Stomach (tissue), 8 donors: ENCODE measurements at regions not wholly inside any gene's neighbourhood (a gene's known extent, or its start where the extent isn't known, plus 50 kb on each side); places are given as distances from the start of the nearest gene placed in this dataset.
A peak's percentile ranks its signal among the peaks of the same experiment; 100 is the strongest.

Experiments
- DNase-seq, 2 donors: peaks; one replicate each; pipeline versions ENCODE4 v3.0.0 to v3.0.0-alpha.2; 2013 to 2019
- H3K27ac ChIP-seq, 5 donors: fragments of 200-600 bp in 4 of 5; sonication (generic) in 4 of 5; one replicate each; pipeline ENCODE4 v1.5.1; 2013 to 2019; ENCODE audit warnings: mild to moderate bottlenecking in 1 of 5, moderate library complexity in 1 of 5
- H3K27me3 ChIP-seq, 3 donors: fragments of 200-600 bp; sonication (generic); one replicate each; pipeline ENCODE4 v1.5.1; 2017 to 2019; ENCODE audit warnings: mixed run types in 1 of 3
- H3K36me3 ChIP-seq, 4 donors: fragments of 200-600 bp; sonication (generic); 1 replicate in 3 of 4; 2 replicates in 1 of 4; pipeline ENCODE4 v1.5.1; 2016 to 2019
- H3K4me1 ChIP-seq, 4 donors: fragments of 200-600 bp; sonication (generic); one replicate each; pipeline ENCODE4 v1.5.1; 2016 to 2019
- H3K4me3 ChIP-seq, 4 donors: fragments of 200-600 bp; sonication (generic) in 3 of 4; one replicate each; pipeline ENCODE4 v1.5.1; 2016 to 2019; ENCODE audit warnings: mild to moderate bottlenecking in 1 of 4
- H3K9me3 ChIP-seq, 4 donors: fragments of 200-600 bp; sonication (generic); one replicate each; pipeline ENCODE4 v1.5.1; 2016 to 2019
- CTCF ChIP-seq, 7 experiments: fragments of 450-650 bp in 4 of 7; fragments of 200-600 bp in 3 of 7; sonication (generic) in 3 of 7; IDR thresholded peaks; one replicate each; pipeline ENCODE4 v1.5.1; 2016 to 2019; ENCODE audit warnings: antibody characterized with exemption in 7 of 7, control low read depth in 2 of 7, mild to moderate bottlenecking in 1 of 7
- EP300 ChIP-seq: sonication (generic); formaldehyde crosslinking; IDR thresholded peaks from one replicate; pipeline ENCODE4 v1.6.1; 2017; ENCODE audit warnings: antibody characterized with exemption
- POLR2A ChIP-seq, 4 donors: fragments of 450-650 bp; IDR thresholded peaks; one replicate each; pipeline ENCODE4 v1.6.1; 2016; ENCODE audit warnings: antibody characterized with exemption in 4 of 4, control low read depth in 2 of 4, mild to moderate bottlenecking in 1 of 4, moderate library complexity in 1 of 4
- POLR2AphosphoS5 ChIP-seq, 3 donors: sonication (generic); formaldehyde crosslinking; IDR thresholded peaks; one replicate each; pipeline ENCODE4 v1.6.1; 2016; ENCODE audit warnings: antibody characterized with exemption in 3 of 3
- WGBS, 5 donors: extraction: QIAGEN DNeasy Blood & Tissue Kit in 3 of 5; methylation state at CpG; one replicate each; pipeline versions ENCODE4 v1.1.5 to v1.1.7; 2013 to 2018; 5-methylcytosine and 5-hydroxymethylcytosine counted together
- intact Hi-C: fragments of 100-400 bp; cut with DNase I; formaldehyde crosslinking; loops from one replicate; pipeline ENCODE4 v1.15.1; 2023; ENCODE audit warnings: low total_unique reads
- donor health status: healthy with polysubstance abuse.
- donor health status: Bipolar disorder and iron deficiency.
- donor health status: healthy.

- Histone ChIP-seq H3K27ac (no peak overlapping the region), H3K36me3 (no peaks in the 10 kb centered on the region), H3K9me3 (no peaks in the 10 kb centered on the region), H3K27me3 (no peaks in the 10 kb centered on the region), H3K4me3 (no peak overlapping the region), H3K4me1 (no peaks in the 10 kb centered on the region)
- 67 to 77% (median 75%) methylated on average over 3 of the region's 3 CpGs for WGBS, 5 donors
- no peak for DNase-seq
- intact Hi-C loops, result no loop called here
- TF ChIP-seq POLR2AphosphoS5 (IDR thresholded peaks at IDR 0.05), result no peak
- no peak for TF ChIP-seq POLR2A (IDR thresholded peaks at IDR 0.05)
Observed at GRCh38 chrX:5829469-5829868, 399.2 kb downstream of the NLGN4X start.

- Histone ChIP-seq H3K9me3 (no peaks in the 10 kb centered on the region), H3K36me3 (no peaks in the 10 kb centered on the region), H3K4me3 (no peak overlapping the region), H3K4me1 (no peaks in the 10 kb centered on the region), H3K27me3 (no peaks in the 10 kb centered on the region), H3K27ac (no peak overlapping the region)
- 64 to 87% (median 83%) methylated on average over 6 of the region's 6 CpGs for WGBS, 5 donors
- no peak for DNase-seq
- TF ChIP-seq POLR2A (IDR thresholded peaks at IDR 0.05) (no peak), POLR2AphosphoS5 (IDR thresholded peaks at IDR 0.05) (no peak), EP300 (no peak), CTCF (IDR thresholded peaks at IDR 0.05) (no peak)
- intact Hi-C loops, result no loop called here
Observed at GRCh38 chrX:5829060-5829459, 399.6 kb downstream of the NLGN4X start.

- WGBS, 5 donors, result 38 to 74% (median 53%) methylated on average over 4 to 6 of the region's 6 CpGs
- intact Hi-C loops, result no loop called here
- TF ChIP-seq POLR2AphosphoS5 (IDR thresholded peaks at IDR 0.05), result no peak
Observed at GRCh38 chrX:5823903-5824302, 404.8 kb downstream of the NLGN4X start.

GRCh38 chrX:5810636-5811035 lies 418.0 kb downstream of the NLGN4X start:
- intact Hi-C loops, result no loop called here
- 39 to 44% (median 42%) methylated on average over 8 of the region's 8 CpGs for WGBS, 5 donors

More at GRCh38 chrX:5823903-5824302, 404.8 kb downstream of the NLGN4X start:
- Histone ChIP-seq H3K27ac (no peak overlapping the region), H3K4me1 (no peaks in the 10 kb centered on the region), H3K4me3 (no peak overlapping the region), H3K27me3 (no peaks in the 10 kb centered on the region), H3K9me3 (no peaks in the 10 kb centered on the region), H3K36me3 (no peaks in the 10 kb centered on the region)
- DNase-seq, result peak in 1 of 2 donors; percentile 2

GRCh38 chrX:5807181-5807580 lies 421.5 kb downstream of the NLGN4X start:
- H3K36me3 ChIP-seq, result no peaks in the 10 kb centered on the region
- H3K27me3 ChIP-seq, result no peaks in the 10 kb centered on the region
- WGBS, 5 donors, result 39 to 69% (median 65%) methylated on average over 2 of the region's 2 CpGs
- no peak overlapping the region for H3K4me3 ChIP-seq
- TF ChIP-seq CTCF (IDR thresholded peaks at IDR 0.05) (no peak), POLR2AphosphoS5 (IDR thresholded peaks at IDR 0.05) (no peak), EP300 (no peak), POLR2A (IDR thresholded peaks at IDR 0.05) (no peak)
- intact Hi-C loops, result no loop called here
- no peak overlapping the region for H3K27ac ChIP-seq
- H3K4me1 ChIP-seq, result no peaks in the 10 kb centered on the region
- no peak for DNase-seq
- H3K9me3 ChIP-seq, result peaks cover 0 to 14% (median 0%) of the 10 kb centered on the region in 4 donors

More at GRCh38 chrX:5810636-5811035, 418.0 kb downstream of the NLGN4X start:
- TF ChIP-seq POLR2A (IDR thresholded peaks at IDR 0.05) (no peak), POLR2AphosphoS5 (IDR thresholded peaks at IDR 0.05) (no peak), CTCF (IDR thresholded peaks at IDR 0.05) (no peak), EP300 (no peak)
- H3K36me3 ChIP-seq, result no peaks in the 10 kb centered on the region
- no peaks in the 10 kb centered on the region for H3K27me3 ChIP-seq
- no peak overlapping the region for H3K4me3 ChIP-seq
- no peaks in the 10 kb centered on the region for H3K4me1 ChIP-seq
- H3K9me3 ChIP-seq, result peaks cover 0 to 8% (median 0%) of the 10 kb centered on the region in 4 donors
- no peak overlapping the region for H3K27ac ChIP-seq
- peak in 1 of 2 donors; percentile 30 for DNase-seq
